B cell (primary cell): ENCODE measurements at regions not wholly inside any gene's neighbourhood (a gene's known extent, or its start where the extent isn't known, plus 50 kb on each side); places are given as distances from the start of the nearest gene placed in this dataset.

Experiments used
- ATAC-seq: fragments of 200-7000 bp; cut with Tn5 transposase; one replicate; pipeline ENCODE4 v1.10.0; 2021; ENCODE audit warnings: low read depth, mild to moderate bottlenecking, moderate number of reproducible peaks, moderate library complexity
- CTCF ChIA-PET: fragments of 350-600 bp; sonication (Branson Sonifier 250); formaldehyde crosslinking; loops from one replicate; lab custom pipeline; 2021; ENCODE audit warnings: antibody characterized with exemption, inconsistent platforms; lab: Charles Lee
- POLR2A ChIA-PET: fragments of 350-600 bp; sonication (Branson Sonifier 250); formaldehyde crosslinking; loops from one replicate; lab custom pipeline; 2021; ENCODE audit warnings: antibody characterized with exemption; lab: Charles Lee
- DNase-seq: peaks from one replicate; pipeline ENCODE4 v3.0.0; 2013
- H2AFZ ChIP-seq: 2 replicates; pipeline ENCODE4 v1.6.1; 2012; ENCODE audit warnings: mild to moderate bottlenecking, low read depth, low read length; ENCODE audit not compliant: insufficient read depth, poor library complexity, severe bottlenecking
- H3K27ac ChIP-seq, 2 donors: 1 replicate in 1 of 2; 2 replicates in 1 of 2; pipeline ENCODE4 v1.5.1; 2012 to 2013; ENCODE audit warnings: low read length in 2 of 2, mild to moderate bottlenecking in 2 of 2, moderate library complexity in 1 of 2
- H3K27me3 ChIP-seq, 4 experiments: fragments of 200-600 bp in 1 of 4; sonication (generic) in 1 of 4; replicated peaks in 1 of 4; 1 replicate in 2 of 4; 2 replicates in 2 of 4; pipeline versions ENCODE4 v1.6.1 to v1.7.0; 2013 to 2016; ENCODE audit warnings: low read length in 3 of 4, mild to moderate bottlenecking in 2 of 4, mixed read lengths in 1 of 4, moderate library complexity in 1 of 4; ENCODE audit not compliant: insufficient read depth in 4 of 4, control insufficient read depth in 3 of 4; ENCODE audit errors: control extremely low read depth in 1 of 4
- H3K36me3 ChIP-seq, 2 experiments: replicated peaks in 1 of 2; 1 replicate in 1 of 2; 2 replicates in 1 of 2; pipeline versions ENCODE4 v1.6.1 to v1.7.1; 2013; ENCODE audit warnings: low read length in 1 of 2; ENCODE audit not compliant: insufficient read depth in 2 of 2, control insufficient read depth in 1 of 2; ENCODE audit errors: control extremely low read depth in 1 of 2, extremely low read depth in 1 of 2
- H3K4me1 ChIP-seq, 2 donors: fragments of 200-600 bp in 1 of 2; sonication (generic) in 1 of 2; 1 replicate in 1 of 2; 2 replicates in 1 of 2; pipeline versions ENCODE4 v1.5.1 to v1.6.1; 2013 to 2017; ENCODE audit warnings: low read length in 2 of 2; ENCODE audit not compliant: control insufficient read depth in 2 of 2, insufficient read depth in 2 of 2
- H3K4me2 ChIP-seq: replicated peaks from 2 replicates; pipeline ENCODE3; 2012; ENCODE audit warnings: mild to moderate bottlenecking, low read depth, low read length; ENCODE audit not compliant: poor library complexity, severe bottlenecking
- H3K4me3 ChIP-seq, 5 experiments: fragments of 200-600 bp in 1 of 5; sonication (generic) in 1 of 5; 1 replicate in 3 of 5; 2 replicates in 2 of 5; pipeline versions ENCODE4 v1.5.1 to v1.7.0; 2011 to 2016; ENCODE audit warnings: low read length in 4 of 5, mild to moderate bottlenecking in 4 of 5, low read depth in 2 of 5, control low read depth in 1 of 5, moderate library complexity in 1 of 5; ENCODE audit not compliant: insufficient read depth in 1 of 5; ENCODE audit errors: control extremely low read depth in 1 of 5, extremely low read depth in 1 of 5
- H3K79me2 ChIP-seq: fragments of 200-600 bp; sonication (generic); one replicate; pipeline ENCODE4 v1.6.0; 2016; ENCODE audit warnings: low read length; ENCODE audit not compliant: control insufficient read depth, insufficient read depth
- H3K9ac ChIP-seq: fragments of 200-600 bp; sonication (generic); 2 replicates; pipeline ENCODE4 v1.6.1; 2017; ENCODE audit warnings: mild to moderate bottlenecking, low read length, moderate library complexity
- H3K9me3 ChIP-seq, 3 donors: one replicate each; pipeline versions ENCODE4 v1.6.1 to v1.7.1; 2013; ENCODE audit warnings: low read length in 2 of 3; ENCODE audit not compliant: control insufficient read depth in 2 of 3, insufficient read depth in 1 of 3; ENCODE audit errors: control extremely low read depth in 1 of 3
- H4K20me1 ChIP-seq: 2 replicates; pipeline ENCODE4 v1.6.0; 2012; ENCODE audit warnings: mild to moderate bottlenecking, low read length; ENCODE audit not compliant: insufficient read depth, control insufficient read depth, poor library complexity, severe bottlenecking
- H3K27ac Mint-ChIP-seq: one replicate; pipeline ENCODE4 v1.8.0; 2021; ENCODE audit warnings: mixed read lengths
- H3K27me3 Mint-ChIP-seq: one replicate; pipeline ENCODE4 v1.8.0; 2021; ENCODE audit warnings: mixed read lengths
- H3K4me1 Mint-ChIP-seq: one replicate; pipeline ENCODE4 v1.8.0; 2021; ENCODE audit warnings: mixed read lengths
- H3K4me3 Mint-ChIP-seq: one replicate; pipeline ENCODE4 v1.8.0; 2021; ENCODE audit warnings: mixed read lengths
- H3K9me3 Mint-ChIP-seq: one replicate; pipeline ENCODE4 v1.8.0; 2022; ENCODE audit warnings: mixed read lengths; ENCODE audit not compliant: insufficient read depth
- CTCF ChIP-seq: fragments of 200-600 bp; IDR thresholded peaks from one replicate; pipeline ENCODE4 v1.8.0; 2022; ENCODE audit warnings: antibody characterized with exemption, mild to moderate bottlenecking
- EZH2 ChIP-seq: IDR thresholded peaks from 2 replicates; pipeline ENCODE4 v1.6.1; 2012; ENCODE audit warnings: borderline replicate concordance, low read depth, mild to moderate bottlenecking, moderate library complexity, low read length; ENCODE audit not compliant: insufficient read depth, poor library complexity, severe bottlenecking
- WGBS: methylation state at CpG from one replicate; pipeline ENCODE4 v1.1.5; 2013; ENCODE audit warnings: missing lambda C conversion rate; ENCODE audit not compliant: insufficient coverage; 5-methylcytosine and 5-hydroxymethylcytosine counted together
- intact Hi-C: fragments of 100-400 bp; cut with micrococcal nuclease; formaldehyde crosslinking; loops from one replicate; pipeline ENCODE4 v1.10.0; 2022

GRCh38 chr20:24880356-24880755, 68.7 kb upstream of the CST7 start:
- no peak overlapping the region for H3K27ac Mint-ChIP-seq
- Histone ChIP-seq H4K20me1 (no peaks in the 10 kb centered on the region), H2AFZ (no peak overlapping the region), H3K4me2 (no peak overlapping the region), H3K27ac (no peak overlapping the region), H3K4me3 (no peak overlapping the region), H3K27me3 (no peaks in the 10 kb centered on the region), H3K79me2 (no peaks in the 10 kb centered on the region), H3K4me1 (no peaks in the 10 kb centered on the region), H3K36me3 (no peaks in the 10 kb centered on the region), H3K9ac (no peak overlapping the region), H3K9me3 (peaks cover 0 to 1% (median 0%) of the 10 kb centered on the region in 3 donors)
- DNase-seq (no peak), ATAC-seq (no peak)
- H3K9me3 Mint-ChIP-seq: no peaks in the 10 kb centered on the region
- WGBS: 73% methylated on average over 2 of the region's 3 CpGs
- POLR2A ChIA-PET: no interaction called here
- no peak overlapping the region for H3K4me3 Mint-ChIP-seq
- H3K27me3 Mint-ChIP-seq: peaks cover 22% of the 10 kb centered on the region
- intact Hi-C loops: no loop called here
- CTCF ChIA-PET: no interaction called here
- H3K4me1 Mint-ChIP-seq: no peaks in the 10 kb centered on the region
- TF ChIP-seq EZH2 (no peak), CTCF (no peak)

- ATAC-seq (no peak), DNase-seq (no peak)
- H3K27me3 ChIP-seq: no peaks in the 10 kb centered on the region
- H3K4me3 Mint-ChIP-seq: no peak overlapping the region
- H3K36me3 ChIP-seq: no peaks in the 10 kb centered on the region
- H3K9me3 Mint-ChIP-seq: no peaks in the 10 kb centered on the region
- POLR2A ChIA-PET: no interaction called here
- H2AFZ ChIP-seq: no peak overlapping the region
- no peaks in the 10 kb centered on the region for H3K79me2 ChIP-seq
- H3K9ac ChIP-seq: no peak overlapping the region
- CTCF ChIA-PET: no interaction called here
- peaks cover 7% of the 10 kb centered on the region for H3K27me3 Mint-ChIP-seq
- H3K9me3 ChIP-seq: no peaks in the 10 kb centered on the region
- H3K27ac ChIP-seq: no peak overlapping the region
- WGBS: over 99% methylated on average over 7 of the region's 9 CpGs
- no peaks in the 10 kb centered on the region for H4K20me1 ChIP-seq
- no peak overlapping the region for H3K27ac Mint-ChIP-seq
- no peak overlapping the region for H3K4me2 ChIP-seq
- no peak for TF ChIP-seq CTCF
- TF ChIP-seq EZH2: no peak
- intact Hi-C loops: no loop called here
- no peak overlapping the region for H3K4me3 ChIP-seq
- no peaks in the 10 kb centered on the region for H3K4me1 ChIP-seq
- H3K4me1 Mint-ChIP-seq: no peaks in the 10 kb centered on the region
These were observed 58.8 kb upstream of the CST7 start for GRCh38 chr20:24890286-24890685.
